Uterus (tissue), 3 donors: ENCODE measurements at regions not wholly inside any gene's neighbourhood (a gene's known extent, or its start where the extent isn't known, plus 50 kb on each side); places are given as distances from the start of the nearest gene placed in this dataset.

Experiments used
- DNase-seq, 2 donors: peaks; one replicate each; pipeline ENCODE4 v3.0.0-alpha.2; 2019 to 2020
- H3K27ac ChIP-seq, 2 donors: fragments of 200-600 bp; sonication (generic); 1 replicate in 1 of 2; 2 replicates in 1 of 2; pipeline ENCODE4 v1.5.1; 2016 to 2018
- H3K27me3 ChIP-seq, 2 donors: fragments of 200-600 bp; sonication (generic); one replicate each; pipeline ENCODE4 v1.5.1; 2018 to 2019; ENCODE audit warnings: control low read depth in 1 of 2
- H3K36me3 ChIP-seq, 2 donors: fragments of 200-600 bp; sonication (generic); one replicate each; pipeline ENCODE4 v1.5.1; 2019; ENCODE audit warnings: control low read depth in 1 of 2
- H3K4me1 ChIP-seq, 2 donors: fragments of 200-600 bp; sonication (generic); one replicate each; pipeline ENCODE4 v1.5.1; 2018 to 2019; ENCODE audit warnings: control low read depth in 1 of 2
- H3K4me3 ChIP-seq, 2 donors: fragments of 200-600 bp; sonication (generic); 1 replicate in 1 of 2; 2 replicates in 1 of 2; pipeline ENCODE4 v1.5.1; 2018 to 2019; ENCODE audit warnings: mild to moderate bottlenecking in 1 of 2
- H3K9me3 ChIP-seq, 2 donors: fragments of 200-600 bp; sonication (generic); one replicate each; pipeline ENCODE4 v1.5.1; 2019; ENCODE audit warnings: control low read depth in 1 of 2
- POLR2A ChIP-seq, 2 donors: fragments of 450-650 bp; IDR thresholded peaks; one replicate each; pipeline ENCODE4 v1.6.1; 2016; ENCODE audit warnings: antibody characterized with exemption in 2 of 2, mild to moderate bottlenecking in 1 of 2, moderate library complexity in 1 of 2
- intact Hi-C: fragments of 100-400 bp; cut with DNase I; formaldehyde crosslinking; loops from one replicate; pipeline ENCODE4 v1.15.1; 2023; ENCODE audit warnings: low total_unique reads
- TF ChIP-seq, protein P1 (sequence below), 4 experiments: fragments of 200-600 bp in 2 of 4; fragments of 450-650 bp in 2 of 4; sonication (generic) in 2 of 4; IDR thresholded peaks; one replicate each; pipeline ENCODE4 v1.5.1; 2016 to 2019; ENCODE audit warnings: antibody characterized with exemption in 4 of 4, mild to moderate bottlenecking in 2 of 4, moderate library complexity in 1 of 4
- donor health status: DM: yes; HTN: yes; CAD: no.

DNA sequence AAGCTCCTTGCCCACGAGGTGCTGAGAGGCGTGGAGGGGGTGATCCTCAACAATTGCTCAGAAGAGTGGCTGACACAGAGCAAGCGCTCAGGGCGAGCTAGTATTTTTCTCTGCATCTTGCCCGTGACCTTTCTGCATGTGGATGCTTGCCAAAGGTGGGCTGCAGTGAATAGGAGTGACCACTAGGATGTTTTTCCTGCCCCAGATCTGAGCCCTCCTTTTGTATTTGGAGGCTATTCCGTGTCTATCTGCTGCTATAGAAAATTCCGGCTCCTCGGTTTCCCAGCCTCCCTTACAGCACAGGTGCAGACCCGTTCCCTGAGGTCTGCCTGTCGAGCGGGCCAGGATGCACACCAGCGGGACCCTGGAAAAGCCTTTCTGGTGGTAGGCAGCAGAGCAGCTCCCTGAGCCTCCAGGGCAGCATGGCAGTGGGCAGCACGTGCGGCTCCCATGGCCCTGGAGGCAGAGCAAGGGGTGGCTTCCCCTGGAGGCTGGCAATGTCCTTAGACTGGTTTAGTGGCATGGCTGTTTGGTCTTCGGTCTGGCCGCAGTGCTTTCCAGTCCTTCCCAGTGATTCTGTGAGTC lies 145.1 kb upstream of the PCBD1 start:
- TF ChIP-seq, protein P1, sequence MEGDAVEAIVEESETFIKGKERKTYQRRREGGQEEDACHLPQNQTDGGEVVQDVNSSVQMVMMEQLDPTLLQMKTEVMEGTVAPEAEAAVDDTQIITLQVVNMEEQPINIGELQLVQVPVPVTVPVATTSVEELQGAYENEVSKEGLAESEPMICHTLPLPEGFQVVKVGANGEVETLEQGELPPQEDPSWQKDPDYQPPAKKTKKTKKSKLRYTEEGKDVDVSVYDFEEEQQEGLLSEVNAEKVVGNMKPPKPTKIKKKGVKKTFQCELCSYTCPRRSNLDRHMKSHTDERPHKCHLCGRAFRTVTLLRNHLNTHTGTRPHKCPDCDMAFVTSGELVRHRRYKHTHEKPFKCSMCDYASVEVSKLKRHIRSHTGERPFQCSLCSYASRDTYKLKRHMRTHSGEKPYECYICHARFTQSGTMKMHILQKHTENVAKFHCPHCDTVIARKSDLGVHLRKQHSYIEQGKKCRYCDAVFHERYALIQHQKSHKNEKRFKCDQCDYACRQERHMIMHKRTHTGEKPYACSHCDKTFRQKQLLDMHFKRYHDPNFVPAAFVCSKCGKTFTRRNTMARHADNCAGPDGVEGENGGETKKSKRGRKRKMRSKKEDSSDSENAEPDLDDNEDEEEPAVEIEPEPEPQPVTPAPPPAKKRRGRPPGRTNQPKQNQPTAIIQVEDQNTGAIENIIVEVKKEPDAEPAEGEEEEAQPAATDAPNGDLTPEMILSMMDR (IDR thresholded peaks at IDR 0.05): no peak
- Histone ChIP-seq H3K4me3 (no peak overlapping the region), H3K36me3 (no peaks in the 10 kb centered on the region), H3K27ac (no peak overlapping the region), H3K9me3 (no peaks in the 10 kb centered on the region), H3K27me3 (no peaks in the 10 kb centered on the region), H3K4me1 (no peaks in the 10 kb centered on the region)
- intact Hi-C loops: no loop called here
- no peak for DNase-seq

DNA sequence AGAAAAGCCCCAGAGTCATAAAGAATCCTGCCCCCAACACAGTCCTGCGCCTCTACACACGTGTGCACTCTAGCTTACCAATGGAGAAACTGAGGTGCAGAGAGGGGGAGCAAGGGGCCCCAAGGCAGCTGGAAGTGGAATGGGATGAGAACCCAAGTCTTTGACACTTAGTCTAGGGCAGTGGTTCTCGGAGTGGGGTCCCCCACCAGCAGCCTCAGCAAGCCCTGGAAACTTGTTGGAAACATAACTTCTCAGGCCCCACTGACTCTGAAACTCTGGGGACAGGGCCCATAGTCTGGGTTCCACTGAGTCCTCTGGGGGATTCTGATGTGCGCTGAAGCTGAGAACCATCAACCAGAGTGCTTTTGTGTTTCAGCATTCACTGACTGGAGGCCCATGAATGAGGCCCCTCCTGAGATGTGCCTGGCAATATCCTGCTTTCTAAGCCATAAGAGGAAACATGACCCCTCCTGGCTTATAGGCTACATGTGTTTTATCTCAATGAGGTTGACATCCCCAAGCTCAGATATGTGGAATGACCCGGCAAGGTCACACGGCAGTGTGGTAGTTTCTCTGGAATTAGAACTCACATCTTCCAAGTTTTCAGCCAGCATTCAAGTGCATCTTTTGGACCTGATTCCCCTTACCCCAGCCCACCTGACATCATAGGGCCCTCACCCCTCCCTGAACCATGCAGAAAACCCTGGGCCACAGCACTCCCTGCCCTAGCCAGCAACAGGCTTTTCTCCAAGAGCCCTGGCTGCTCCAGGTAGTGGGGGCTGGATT lies 147.3 kb upstream of the PCBD1 start:
- H3K27ac ChIP-seq: no peak overlapping the region
- no peaks in the 10 kb centered on the region for H3K36me3 ChIP-seq
- H3K4me3 ChIP-seq: no peak overlapping the region
- H3K4me1 ChIP-seq: no peaks in the 10 kb centered on the region
- intact Hi-C loops: no loop called here
- DNase-seq: no peak
- H3K27me3 ChIP-seq: no peaks in the 10 kb centered on the region
- TF ChIP-seq POLR2A (IDR thresholded peaks at IDR 0.05): no peak
- TF ChIP-seq, protein P1 (IDR thresholded peaks at IDR 0.05): no peak
- no peaks in the 10 kb centered on the region for H3K9me3 ChIP-seq

DNA sequence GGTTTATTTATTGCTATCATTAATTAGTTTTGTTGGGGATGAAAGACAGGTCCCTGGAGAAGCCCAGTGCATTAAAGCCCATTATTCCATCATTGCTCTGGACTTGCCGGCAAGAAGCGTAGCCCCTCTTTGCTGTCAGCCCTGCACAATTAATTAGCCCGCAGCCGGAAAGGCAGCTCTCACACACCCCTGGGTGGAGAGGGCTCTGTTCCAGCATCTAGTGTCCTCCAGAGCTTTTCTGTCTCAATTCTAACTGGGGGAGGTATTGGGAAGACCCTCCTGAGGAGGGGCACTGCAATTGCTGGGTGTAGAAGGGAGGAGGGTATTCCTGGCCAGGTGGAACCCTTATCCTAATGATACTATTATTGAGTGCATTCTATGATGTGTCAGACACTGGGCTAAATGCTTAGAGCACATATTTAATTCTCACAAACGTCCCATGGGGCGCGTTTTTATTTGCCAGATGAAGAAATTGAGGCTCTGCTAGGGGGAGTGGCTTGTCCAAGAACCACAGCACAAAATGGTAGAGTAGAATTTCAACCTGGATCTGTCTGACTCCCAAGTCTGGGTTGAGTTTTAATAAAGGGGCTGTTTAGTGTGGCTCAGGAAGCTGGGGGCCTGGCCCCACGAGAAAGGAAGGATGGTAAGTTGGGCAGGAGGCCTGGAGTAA lies 148.1 kb upstream of the PCBD1 start:
- H3K4me1 ChIP-seq: no peaks in the 10 kb centered on the region
- TF ChIP-seq POLR2A (IDR thresholded peaks at IDR 0.05): no peak
- TF ChIP-seq, protein P1 (IDR thresholded peaks at IDR 0.05): no peak
- no peaks in the 10 kb centered on the region for H3K36me3 ChIP-seq
- DNase-seq: no peak
- intact Hi-C loops: no loop called here
- H3K27me3 ChIP-seq: no peaks in the 10 kb centered on the region
- H3K4me3 ChIP-seq: no peak overlapping the region
- H3K9me3 ChIP-seq: no peaks in the 10 kb centered on the region
- H3K27ac ChIP-seq: no peak overlapping the region

DNA sequence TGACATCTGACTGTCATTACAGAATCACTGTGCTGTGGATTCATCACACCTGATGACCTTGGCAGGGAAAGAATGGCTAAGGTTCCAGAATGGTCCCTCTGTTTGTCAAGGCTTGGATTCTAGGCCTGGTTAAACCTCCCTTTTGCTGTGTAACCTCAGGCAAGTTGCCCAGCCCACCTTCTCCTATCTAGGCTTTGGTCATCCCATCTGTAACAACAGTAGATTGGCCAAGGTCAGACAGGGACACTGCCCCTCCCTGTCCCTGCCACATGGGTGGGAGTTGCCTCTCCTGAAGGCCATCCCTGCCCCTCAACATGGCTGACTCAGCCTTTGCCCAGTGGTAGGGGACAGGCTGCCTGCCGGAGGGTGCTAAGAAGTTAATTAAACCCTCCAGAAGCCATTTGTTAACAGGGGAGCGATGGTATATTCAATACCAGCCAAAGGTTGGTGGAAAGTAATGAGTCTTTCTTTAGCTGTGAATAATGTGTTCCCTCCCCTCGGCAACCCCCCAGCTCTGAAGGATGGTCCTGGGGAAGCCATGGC lies 149.8 kb upstream of the PCBD1 start:
- H3K4me3 ChIP-seq: no peak overlapping the region
- DNase-seq: no peak
- TF ChIP-seq POLR2A (IDR thresholded peaks at IDR 0.05): no peak
- TF ChIP-seq, protein P1 (IDR thresholded peaks at IDR 0.05): no peak

DNA sequence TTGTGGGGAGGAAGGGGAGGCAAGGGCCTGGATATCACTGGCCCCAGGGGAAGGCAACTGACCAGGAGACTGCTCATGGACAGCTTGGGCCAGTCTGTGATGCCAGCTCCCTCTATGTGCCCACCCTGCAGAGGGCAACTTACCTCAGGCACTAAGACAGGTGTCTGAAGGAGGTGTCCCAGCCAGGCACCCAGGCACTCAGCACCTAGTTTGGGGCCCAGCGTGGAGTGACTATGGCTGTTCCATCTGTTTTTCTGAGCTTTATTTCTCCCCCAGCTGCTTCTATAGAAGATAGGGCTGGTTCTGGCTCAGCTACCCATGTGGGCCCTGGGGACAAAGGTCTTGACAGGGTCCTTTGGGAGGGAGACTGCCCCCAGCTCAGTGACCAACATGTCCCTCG lies 150.6 kb upstream of the PCBD1 start:
- H3K36me3 ChIP-seq: no peaks in the 10 kb centered on the region
- no peak for DNase-seq
- no peak for TF ChIP-seq POLR2A (IDR thresholded peaks at IDR 0.05)
- TF ChIP-seq, protein P1 (IDR thresholded peaks at IDR 0.05): no peak
- H3K4me3 ChIP-seq: no peak overlapping the region
- intact Hi-C loops: no loop called here
- no peaks in the 10 kb centered on the region for H3K9me3 ChIP-seq
- H3K27me3 ChIP-seq: no peaks in the 10 kb centered on the region
- H3K4me1 ChIP-seq: no peaks in the 10 kb centered on the region
- H3K27ac ChIP-seq: no peak overlapping the region

More for the DNA sequence above, 149.8 kb upstream of the PCBD1 start:
- intact Hi-C loops: no loop called here
- Histone ChIP-seq H3K27me3 (no peaks in the 10 kb centered on the region), H3K36me3 (no peaks in the 10 kb centered on the region), H3K27ac (no peak overlapping the region), H3K4me1 (no peaks in the 10 kb centered on the region), H3K9me3 (no peaks in the 10 kb centered on the region)
